ENCODE measurements at regions not wholly inside any gene's neighbourhood (a gene's known extent, or its start where the extent isn't known, plus 50 kb on each side); places are given as distances from the start of the nearest gene placed in this dataset.

DNA sequence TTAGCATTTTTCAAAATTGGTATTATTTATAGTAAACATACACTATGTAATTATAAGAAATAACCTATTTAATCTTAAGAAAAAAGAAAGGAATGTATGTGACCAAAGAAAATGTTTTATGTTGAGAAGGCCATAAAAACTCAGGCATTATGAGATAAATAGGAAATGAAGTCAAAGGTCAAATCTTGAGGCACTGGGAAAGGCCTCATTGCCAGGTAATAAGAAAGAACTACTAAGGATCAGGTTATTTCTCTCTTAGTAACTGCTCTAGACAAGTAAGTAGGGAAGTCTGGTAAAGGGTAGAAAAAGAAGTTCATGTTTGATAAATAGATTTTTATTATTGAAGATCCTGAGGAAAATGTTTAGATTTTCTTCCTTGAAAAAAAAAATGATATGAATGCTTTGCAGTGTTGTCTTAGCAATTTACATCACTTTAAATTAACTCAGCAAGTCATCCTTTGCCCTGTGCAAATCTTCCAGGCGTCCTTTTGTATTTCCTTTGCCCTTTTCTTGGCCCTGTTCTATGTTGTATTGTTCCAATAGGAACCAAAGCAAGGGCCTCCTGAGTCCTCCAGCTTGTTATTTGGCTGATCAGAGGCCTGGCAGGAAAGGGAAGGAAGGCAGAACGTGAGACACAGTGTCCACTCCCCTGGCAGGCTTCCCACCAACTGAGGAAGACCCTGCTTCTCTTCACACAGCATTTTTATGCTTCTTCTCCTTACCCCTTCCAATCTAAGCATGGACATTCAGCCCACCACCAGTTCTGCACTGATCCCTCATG, 260.4 kb upstream of the MIR17HG start:
- DNase-seq (ENCODE audit: extremely low read depth, low read depth) = no peak

DNA sequence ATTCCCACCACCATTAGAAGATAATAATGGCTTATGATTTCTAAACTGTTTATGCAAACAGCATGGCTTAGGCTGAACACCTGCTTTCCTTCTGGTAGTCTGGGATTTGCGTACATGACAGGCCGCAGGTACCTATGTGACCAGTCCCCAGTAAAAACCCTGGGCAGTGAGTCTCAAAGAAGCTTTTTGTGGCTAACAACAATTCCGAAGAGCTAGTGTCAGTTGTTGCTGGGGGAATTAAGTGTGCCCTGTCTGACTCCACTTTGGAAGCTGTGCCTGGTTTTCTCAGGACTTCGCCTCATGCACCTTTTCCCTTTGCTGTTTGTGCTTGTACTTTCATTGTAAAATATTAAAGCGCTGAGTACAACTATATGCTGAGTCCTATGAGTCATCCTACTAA, 250.2 kb upstream of the MIR17HG start:
- DNase-seq (ENCODE audit: extremely low read depth, low read depth) = no peak

DNA sequence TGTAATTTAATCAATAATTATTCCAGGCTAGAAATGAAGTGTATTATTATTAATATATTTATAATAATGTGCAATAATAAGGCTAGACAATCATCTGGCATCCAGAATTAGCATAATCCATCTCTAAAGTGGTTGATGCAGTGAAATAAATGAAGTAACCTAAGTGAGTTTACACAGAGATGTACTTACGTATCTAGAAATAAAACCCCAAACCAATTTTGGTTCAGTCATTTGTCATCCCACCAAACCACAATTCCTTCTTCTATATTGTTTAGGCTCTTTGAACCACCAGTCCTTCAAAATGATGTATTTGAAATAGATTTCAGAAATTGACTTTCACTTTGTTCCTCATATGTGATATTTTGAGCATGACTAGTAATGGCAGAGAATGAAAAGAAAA, 247.6 kb upstream of the MIR17HG start:
- no peak for DNase-seq (ENCODE audit: extremely low read depth, low read depth)

DNA sequence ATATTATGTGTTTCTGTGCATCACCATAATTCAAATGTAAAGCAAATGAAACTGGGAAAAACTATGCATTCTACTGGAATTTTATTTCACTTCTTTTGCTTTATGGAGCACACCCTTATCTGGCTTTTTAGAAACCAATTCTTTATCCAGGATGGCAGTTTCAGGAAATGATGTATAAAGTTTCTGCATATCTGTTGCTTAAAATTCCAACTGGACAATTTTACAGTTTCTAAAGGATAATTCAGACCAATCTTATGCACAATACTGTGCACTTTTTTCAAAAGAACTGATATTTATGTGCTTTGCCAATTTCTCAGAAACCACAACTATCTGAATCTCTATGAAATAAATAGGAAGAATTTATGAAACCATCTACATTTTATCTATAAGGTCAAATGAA, 246.5 kb upstream of the MIR17HG start:
- no peak for DNase-seq (ENCODE audit: extremely low read depth, low read depth)

DNA sequence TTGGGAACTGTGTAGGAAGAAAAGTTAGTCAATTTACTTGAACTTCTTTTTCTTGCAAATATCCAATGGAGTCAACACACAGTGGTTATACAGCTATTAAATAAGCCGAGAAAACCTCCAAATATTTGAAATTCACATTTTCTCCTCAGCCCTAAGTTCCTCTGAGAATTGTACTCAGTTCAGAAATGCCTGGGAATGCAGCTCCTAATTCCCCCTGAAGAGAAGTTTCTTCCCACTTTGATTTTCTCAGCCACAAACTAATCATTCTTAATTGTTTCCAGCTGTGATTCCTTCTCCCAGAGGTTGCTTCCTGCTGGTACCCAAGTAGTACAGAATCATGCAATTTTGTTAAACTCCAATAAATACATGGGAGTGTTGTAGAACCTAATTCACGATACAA, 246.1 kb upstream of the MIR17HG start:
- no peak for DNase-seq (ENCODE audit: extremely low read depth, low read depth)

DNA sequence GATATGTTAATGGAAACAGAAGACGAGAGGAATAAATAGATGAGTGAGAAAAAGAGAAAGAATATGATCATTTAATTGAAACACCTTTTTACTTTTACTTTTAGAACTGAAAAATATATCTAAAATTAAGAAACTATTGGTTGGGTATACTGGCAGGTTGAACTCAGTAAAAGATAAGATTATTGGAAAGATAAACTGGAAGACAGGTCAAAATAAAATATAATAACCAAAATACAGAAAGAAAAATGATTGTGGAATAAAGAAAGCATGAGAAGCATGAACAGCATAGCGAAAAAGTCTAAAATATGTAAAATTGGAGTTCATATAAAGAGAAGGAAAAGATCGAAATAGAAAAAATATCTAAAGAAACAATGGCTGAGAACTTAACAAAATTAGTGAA, 242.2 kb upstream of the MIR17HG start:
- DNase-seq (ENCODE audit: extremely low read depth, low read depth) = no peak

DNA sequence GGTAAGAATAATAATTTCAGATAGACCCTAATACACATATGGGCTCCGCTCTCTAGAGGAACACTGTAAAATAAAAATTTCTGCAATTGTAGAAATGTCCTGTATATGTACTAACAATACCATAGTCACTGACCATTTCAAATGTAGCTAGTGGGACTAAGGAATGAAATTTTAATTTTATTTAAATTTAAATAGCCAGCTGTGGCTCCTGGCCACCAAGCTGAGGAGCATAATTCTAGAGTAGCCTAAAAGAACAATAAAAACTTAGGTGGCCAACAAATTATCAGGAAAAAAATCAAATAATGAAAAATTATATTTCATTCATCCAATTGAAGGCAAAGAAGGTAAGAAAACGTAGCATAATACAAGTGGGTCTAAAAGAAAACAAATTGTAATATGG, 240.9 kb upstream of the MIR17HG start:
- DNase-seq (ENCODE audit: extremely low read depth, low read depth) = no peak

DNA sequence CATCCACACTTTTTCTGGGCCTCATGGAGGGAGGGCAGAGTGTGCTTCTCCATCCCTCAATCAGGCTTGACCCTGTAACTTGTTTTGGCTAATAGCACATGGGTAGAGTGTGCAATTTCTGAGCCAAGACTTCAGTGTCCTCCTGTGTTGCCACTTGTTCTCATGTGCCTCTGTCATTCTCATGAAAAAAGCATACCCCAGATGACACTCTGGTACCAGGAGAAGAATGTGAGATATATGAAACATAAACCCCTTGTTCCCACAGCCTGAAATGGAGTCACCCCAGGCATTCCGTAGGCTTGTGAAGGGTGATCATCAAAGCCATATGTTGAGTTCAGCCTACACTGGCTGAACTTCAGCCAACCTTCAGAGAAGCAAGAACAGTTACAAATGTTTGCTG, 239.2 kb upstream of the MIR17HG start:
- no peak for DNase-seq (ENCODE audit: extremely low read depth, low read depth)

DNA sequence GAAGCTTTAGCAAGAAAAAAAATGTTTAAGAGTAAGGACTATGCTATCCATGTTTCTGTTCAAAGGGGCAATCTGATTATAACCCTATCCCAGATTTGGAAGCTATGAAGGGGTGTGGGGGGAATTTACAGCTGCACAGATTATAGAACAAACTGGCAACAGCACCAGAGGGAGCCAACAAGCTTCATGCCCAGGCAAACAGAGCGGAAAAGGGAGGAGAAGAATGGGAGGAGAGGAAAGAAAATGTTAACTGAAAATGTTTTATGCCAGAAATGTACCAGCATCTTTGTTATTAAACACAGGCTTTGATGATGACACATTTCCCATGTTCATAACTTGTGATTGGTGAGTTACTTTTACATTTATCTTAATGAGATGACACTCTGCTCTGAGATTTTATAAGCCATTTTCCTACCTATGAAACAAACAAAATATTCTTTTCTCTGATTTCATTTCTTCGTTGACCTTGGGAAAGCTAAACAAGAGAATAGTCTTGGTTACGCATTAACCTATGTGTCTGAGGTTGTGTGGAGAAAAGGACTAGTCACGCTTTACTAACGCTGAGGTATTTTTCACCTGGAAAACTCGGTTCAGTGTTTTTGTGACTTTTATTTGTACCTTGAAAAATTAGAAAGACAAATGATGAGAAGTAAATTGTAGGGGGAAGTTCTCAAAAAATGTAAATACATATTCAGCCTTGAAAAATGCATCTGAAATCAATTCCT, 235.8 kb upstream of the MIR17HG start:
- no peak for DNase-seq (ENCODE audit: extremely low read depth, low read depth)

DNA sequence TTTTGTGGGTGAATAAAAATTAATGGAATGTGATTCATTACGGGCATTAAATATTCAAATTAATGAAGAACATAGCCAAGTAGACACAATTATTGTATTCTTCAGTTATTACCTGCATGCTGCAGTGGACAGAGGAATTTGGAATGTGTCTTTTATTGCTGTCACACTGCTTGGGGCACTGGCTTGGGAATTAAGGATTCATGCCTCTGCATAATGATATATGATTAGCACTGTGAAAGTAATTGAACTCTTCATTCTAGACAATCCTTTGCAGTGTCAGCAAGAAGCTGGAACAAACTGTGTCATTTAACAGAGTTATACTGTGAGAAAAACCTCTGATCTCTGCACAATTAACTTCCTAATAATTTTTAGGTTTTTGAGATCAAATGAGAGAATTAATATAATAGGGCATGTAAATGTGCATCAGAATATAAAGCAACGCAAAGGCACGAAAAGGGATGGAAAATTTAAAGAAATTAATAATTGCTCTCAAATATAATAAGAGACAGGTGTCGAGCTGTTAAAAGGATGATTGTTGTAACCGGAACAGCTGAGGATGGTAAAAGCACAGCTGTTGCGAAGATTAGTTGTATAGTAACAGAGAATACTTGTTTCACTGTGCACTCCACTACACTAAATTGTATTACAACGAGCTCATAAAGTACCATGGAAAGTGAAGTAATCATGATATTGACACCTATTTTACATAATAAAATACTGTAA, 235.1 kb upstream of the MIR17HG start:
- DNase-seq (ENCODE audit: extremely low read depth, low read depth) = no peak

DNA sequence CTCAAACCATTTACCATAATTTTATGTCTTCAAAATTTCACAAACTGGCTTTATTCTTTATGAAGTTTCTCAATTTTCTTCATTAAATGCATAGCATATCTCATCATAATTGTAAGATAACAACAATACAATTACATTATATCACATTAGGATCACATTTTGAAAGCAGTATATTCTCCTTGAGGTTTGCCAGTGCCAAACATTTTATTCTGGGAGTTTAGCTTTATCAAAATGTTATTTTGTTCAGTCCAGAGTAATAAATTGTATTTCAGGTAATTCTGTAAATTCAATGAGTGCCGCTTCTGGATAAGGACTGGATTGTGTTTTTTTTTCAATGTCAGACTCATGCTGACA, 234.6 kb upstream of the MIR17HG start:
- no peak for DNase-seq (ENCODE audit: extremely low read depth, low read depth)

DNA sequence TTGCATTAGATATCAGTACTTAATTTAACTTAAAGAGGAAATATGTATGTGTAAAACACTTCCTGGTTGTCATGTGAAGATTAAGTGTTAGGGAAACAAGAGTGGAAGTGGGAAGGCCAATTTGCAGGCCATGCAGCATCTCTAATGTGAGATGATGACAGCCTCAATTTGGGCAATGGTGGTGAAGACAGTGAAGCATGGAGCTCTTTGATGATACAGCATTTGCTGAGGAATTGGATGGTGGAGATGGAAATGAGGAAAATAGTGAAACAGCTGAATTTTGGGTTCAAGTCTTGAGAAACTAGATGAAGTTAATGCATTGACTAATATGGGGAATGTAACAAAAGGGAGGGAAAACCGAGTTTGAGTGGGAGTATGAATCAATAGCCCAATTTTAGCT, 231.7 kb upstream of the MIR17HG start:
- DNase-seq (ENCODE audit: extremely low read depth, low read depth) = no peak

DNA sequence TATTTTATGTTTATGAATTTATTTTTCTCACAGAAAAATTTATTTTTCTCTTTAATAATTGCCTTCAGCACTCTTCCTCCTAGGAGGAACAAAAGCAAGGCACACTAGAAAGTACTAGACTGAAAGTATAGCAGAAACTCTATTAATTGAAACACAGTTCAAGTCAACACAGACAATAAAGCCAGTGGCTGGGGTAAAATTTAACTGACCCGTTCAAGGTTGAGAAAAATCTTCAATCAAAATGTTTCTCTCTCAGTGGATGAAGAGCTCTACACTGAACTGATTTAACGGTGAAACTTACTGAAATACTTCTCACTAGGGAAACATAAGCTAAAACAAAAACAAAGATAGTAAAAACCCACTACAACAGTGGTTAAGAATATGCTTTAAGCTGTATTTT, 230.1 kb upstream of the MIR17HG start:
- no peak for DNase-seq (ENCODE audit: extremely low read depth, low read depth)

DNA sequence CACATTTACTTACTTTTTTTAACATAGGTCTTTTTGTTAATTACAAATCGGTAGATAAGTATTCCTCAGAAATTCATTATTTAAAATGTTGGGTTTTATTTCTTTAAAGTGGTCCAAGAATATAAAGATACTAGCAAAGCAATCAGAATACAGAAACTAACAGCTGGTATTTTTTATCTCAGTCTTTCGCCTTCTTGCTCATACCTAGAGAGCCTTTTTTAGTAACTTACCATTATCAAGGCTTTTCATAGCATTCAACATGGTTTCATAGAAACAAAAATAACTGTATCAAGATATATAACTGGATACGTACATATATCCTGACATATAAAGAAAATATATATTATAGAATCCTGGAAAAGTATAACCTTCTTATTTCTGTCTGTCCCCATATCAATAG, 227.8 kb upstream of the MIR17HG start:
- no peak for DNase-seq (ENCODE audit: extremely low read depth, low read depth)

DNA sequence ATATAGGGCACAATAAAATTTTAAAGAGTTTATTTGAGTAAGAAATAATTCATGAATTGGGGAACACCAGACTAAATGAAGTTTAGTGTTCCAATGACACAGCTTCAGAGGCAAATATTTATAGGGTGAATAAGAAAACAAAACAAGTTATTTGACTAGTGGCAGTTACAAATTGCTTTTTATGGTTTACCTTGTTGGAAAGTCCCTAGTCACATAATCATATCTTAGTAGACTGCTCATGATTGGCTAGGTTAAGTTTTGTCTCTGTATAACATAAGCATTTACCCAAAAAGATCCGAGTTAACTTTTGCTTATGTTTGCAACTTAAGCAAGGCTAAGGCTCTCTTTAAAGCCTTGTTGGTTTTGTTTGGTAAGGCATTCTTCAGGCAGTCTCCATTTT, 224.7 kb upstream of the MIR17HG start:
- DNase-seq (ENCODE audit: extremely low read depth, low read depth) = no peak

DNA sequence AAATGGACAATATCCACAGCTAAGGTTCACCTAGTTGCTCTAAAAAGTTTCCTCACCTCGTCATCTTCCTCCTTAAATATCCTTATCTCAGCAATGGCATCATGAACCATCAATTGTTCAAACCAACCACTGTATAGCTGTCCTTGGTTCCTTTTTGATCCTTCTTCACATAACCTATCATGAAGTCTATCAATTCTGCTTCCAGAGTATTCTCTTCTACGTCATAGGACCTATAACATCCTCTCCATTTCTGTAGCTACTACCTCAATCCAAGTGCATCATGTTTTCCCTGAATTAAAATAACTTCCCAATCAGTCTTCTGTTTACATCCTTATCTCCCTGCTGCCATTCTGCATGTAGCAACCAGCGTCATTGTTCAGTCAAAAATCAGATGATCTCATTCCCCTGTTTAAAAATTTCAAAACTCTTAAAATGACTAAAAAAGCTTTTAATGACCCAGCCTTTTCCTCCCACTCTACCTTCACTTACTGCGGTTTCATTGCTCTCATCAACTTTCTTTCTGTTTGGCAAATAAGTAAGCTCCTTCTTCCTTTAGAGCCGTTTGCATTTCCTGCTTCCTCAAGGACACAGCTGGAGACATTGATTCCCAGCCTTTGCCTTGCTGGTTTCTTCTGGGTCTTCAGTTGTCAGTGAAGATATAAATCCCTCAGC, 223.9 kb upstream of the MIR17HG start:
- DNase-seq (ENCODE audit: extremely low read depth, low read depth) = no peak

DNA sequence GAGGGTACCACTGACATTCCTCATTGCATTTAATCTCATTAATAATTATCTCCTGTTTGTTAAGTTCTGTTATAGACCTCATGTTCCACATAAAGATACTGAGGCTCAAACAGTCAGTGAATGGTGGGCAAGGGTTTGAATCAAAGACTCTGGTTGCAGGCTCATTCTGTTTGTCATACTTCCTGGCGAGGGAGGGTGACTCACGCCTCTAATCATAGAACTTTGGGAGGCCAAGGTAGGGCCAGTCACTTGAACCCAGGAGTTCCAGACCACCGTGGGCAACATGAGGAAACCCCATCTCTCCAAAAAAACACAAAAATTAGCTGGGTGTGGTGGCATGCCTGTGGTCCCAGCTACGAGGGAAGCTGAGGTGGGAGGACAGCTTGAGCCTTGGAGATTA, 220.7 kb upstream of the MIR17HG start:
- no peak for DNase-seq (ENCODE audit: extremely low read depth, low read depth)

DNA sequence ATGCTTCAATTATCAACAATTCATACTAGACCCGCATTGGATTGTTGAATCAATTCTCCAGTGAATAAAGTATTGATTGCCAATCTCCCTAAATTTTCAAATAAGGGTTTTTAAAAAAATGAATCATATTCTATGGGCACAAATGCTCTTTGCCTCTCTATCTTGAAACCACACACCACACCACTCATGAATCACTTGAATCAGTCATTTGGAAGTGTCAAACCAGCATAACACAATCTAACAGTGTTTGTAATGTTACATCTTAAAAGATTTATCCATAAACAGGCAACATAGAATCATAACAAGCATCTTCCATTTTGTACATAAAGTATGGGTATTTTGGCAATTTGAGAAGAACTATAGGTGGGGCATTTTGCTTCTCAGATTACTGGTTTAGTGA, 219.5 kb upstream of the MIR17HG start:
- DNase-seq (ENCODE audit: extremely low read depth, low read depth) = no peak

DNA sequence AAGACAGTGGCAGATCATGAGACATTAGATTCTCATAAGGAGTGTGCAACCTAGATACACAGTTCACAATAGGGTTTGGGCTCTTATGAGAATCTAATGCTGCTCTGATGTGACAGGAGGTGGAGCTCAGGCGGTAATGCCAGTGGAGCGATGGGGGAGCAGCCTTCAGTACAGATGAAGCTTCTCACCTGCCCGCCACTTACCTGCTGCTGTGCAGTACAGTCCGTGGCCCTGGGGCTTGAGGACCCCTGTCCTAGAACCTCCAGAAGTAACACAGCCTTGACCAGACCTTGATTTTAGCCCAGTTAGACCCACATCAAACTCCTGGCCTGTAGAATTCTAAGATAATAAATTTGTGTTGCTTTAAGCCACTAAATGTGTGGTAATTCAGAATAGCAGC, 215.1 kb upstream of the MIR17HG start:
- no peak for DNase-seq (ENCODE audit: extremely low read depth, low read depth)

DNA sequence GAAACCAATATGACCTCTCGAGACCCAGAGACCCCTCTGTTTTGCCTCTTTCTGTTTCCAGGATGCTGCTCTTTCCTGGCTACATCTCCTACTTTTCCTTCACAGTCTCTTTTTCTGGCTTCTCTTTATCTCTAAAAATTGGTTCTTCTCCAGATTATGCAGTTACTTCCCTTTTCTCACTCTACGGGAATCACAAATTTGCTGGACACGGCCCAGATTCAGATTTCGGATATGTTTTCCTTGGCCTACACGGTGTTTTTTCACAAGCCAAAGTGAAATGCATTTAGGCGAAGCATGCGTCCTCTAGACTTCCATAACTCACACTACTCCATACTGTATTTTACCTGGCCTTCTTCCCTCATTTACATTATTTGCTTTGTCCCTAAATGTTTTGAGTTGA, 214.7 kb upstream of the MIR17HG start:
- DNase-seq (ENCODE audit: extremely low read depth, low read depth) = no peak
